ENCODE measurements at regions not wholly inside any gene's neighbourhood (a gene's known extent, or its start where the extent isn't known, plus 50 kb on each side); places are given as distances from the start of the nearest gene placed in this dataset.

DNA sequence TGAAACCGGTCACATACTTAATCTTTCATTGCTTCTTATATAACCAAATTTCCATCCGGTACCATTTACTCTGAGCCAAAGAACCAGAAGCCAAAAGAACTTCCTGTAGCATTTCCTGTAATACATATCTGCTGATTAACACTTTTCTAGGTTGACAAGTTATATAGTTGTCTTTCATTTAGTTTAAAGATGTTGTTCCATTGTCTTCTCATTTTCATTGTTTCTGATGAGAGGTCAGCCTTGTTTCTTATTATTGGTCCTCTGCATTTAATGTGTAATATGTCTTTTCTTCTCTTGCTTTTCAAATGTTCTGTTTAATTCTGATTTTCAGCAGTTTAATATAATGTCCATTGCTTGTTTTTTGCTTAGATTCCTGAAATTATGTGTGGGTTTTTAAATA is 214.5 kb upstream of the CCN2 start:
- no peaks in the 10 kb centered on the region for H3K9me3 ChIP-seq
- Mint-ChIP-seq H3K9me3 (peaks cover 0 to 12% (median 0%) of the 10 kb centered on the region in 3 donors), H3K27ac (no peak overlapping the region), H3K36me3 (no peaks in the 10 kb centered on the region), H3K27me3 (peaks cover 0 to 6% of the 10 kb centered on the region in 2 donors), H3K4me1 (no peaks in the 10 kb centered on the region), H3K4me3 (no peak overlapping the region)
- no CpG with 5 or more reads among the region's 2 CpGs for WGBS (ENCODE audit: insufficient coverage)
- no peak overlapping the region for H3K4me3 ChIP-seq (ENCODE audit: control insufficient read depth in 1 of 2, extremely low read depth in 1 of 2, low read length in 1 of 2)
- no peaks in the 10 kb centered on the region for H3K27me3 ChIP-seq (replicated peaks in 1 of 2; ENCODE audit: control insufficient read depth in 2 of 2, extremely low read depth in 1 of 2, insufficient read depth in 2 of 2, low read length in 1 of 2)
- ChIA-PET POLR2A (no interaction called here), CTCF (no interaction called here)
- ATAC-seq (replicated peaks in 1 of 4) (no peak), DNase-seq (no peak)
- H3K36me3 ChIP-seq (ENCODE audit: control insufficient read depth in 2 of 2, extremely low read depth in 1 of 2, insufficient read depth in 1 of 2, low read length in 1 of 2): no peaks in the 10 kb centered on the region
- H3K27ac ChIP-seq (ENCODE audit: low read length): no peak overlapping the region
- no peaks in the 10 kb centered on the region for H3K4me1 ChIP-seq (ENCODE audit: control insufficient read depth in 1 of 2, extremely low read depth in 1 of 2, insufficient read depth in 2 of 2, low read length in 2 of 2)

DNA sequence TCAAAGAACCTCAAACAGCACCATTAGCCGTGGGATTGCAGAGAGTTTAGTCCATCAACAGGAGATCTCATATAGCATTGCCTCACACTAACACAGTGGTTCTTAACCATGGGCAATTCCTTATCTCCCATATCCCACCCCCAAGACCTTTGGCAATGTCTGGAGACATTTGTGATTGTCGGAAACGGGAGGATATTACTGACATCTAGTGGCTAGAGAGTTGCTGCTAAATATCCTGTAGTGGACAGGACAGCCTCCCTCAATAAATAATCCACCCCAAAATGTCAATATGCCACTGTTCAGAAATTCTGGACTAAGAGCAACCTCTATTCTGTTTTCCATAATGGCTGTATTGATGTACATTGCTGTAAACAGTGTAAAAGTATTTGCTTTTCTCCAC is 210.1 kb upstream of the CCN2 start:
- Histone ChIP-seq H3K4me1 (ENCODE audit: control insufficient read depth in 1 of 2, extremely low read depth in 1 of 2, insufficient read depth in 2 of 2, low read length in 2 of 2) (no peaks in the 10 kb centered on the region), H3K27ac (ENCODE audit: low read length) (no peak overlapping the region), H3K9me3 (no peaks in the 10 kb centered on the region), H3K27me3 (replicated peaks in 1 of 2; ENCODE audit: control insufficient read depth in 2 of 2, extremely low read depth in 1 of 2, insufficient read depth in 2 of 2, low read length in 1 of 2) (no peaks in the 10 kb centered on the region), H3K4me3 (ENCODE audit: control insufficient read depth in 1 of 2, extremely low read depth in 1 of 2, low read length in 1 of 2) (no peak overlapping the region), H3K36me3 (ENCODE audit: control insufficient read depth in 2 of 2, extremely low read depth in 1 of 2, insufficient read depth in 1 of 2, low read length in 1 of 2) (no peaks in the 10 kb centered on the region)
- CTCF ChIA-PET: no interaction called here
- POLR2A ChIA-PET: no interaction called here
- 86% methylated on average over 1 of the region's 3 CpGs for WGBS (ENCODE audit: insufficient coverage)
- no peak for ATAC-seq (replicated peaks in 1 of 4)
- H3K4me1 Mint-ChIP-seq: no peaks in the 10 kb centered on the region
- DNase-seq: no peak
- H3K27me3 Mint-ChIP-seq: peaks cover 3 to 6% of the 10 kb centered on the region in 2 donors
- peaks cover 0 to 12% (median 0%) of the 10 kb centered on the region in 3 donors for H3K9me3 Mint-ChIP-seq
- H3K27ac Mint-ChIP-seq: no peak overlapping the region
- no peak overlapping the region for H3K4me3 Mint-ChIP-seq
- H3K36me3 Mint-ChIP-seq: no peaks in the 10 kb centered on the region

DNA sequence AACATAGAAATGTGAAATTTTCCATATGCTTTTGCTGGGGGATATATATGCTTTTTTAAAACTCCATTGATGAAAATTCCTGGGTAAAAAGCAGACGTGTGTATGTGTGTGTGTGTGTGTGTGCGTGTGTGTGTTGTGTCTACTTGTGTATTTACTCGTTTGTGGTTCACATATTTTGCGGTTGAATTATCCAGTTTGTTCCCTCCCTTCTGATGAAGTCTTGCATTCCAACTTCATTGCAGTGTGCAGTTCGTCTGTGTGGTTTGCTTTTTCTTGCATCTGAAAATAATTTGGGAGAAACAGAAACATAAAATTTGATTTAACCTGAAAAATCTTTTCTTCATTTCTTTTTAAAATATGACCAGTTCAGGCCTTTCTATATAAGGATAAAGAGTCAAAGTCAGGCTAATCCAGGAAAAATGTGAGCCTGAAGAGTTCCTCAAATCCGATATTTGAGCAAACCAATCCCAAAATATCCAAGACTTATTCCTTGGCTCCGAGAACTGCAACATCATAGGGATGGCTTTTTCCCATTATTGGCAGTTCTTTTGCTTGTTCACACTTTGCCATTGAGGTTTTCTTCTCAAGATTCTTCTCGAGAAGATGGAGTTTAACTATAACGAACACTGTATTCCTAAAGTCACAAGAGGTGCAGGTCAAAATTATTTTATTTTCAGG is 202.2 kb upstream of the CCN2 start:
- no peaks in the 10 kb centered on the region for H3K9me3 ChIP-seq
- no peak overlapping the region for H3K27ac Mint-ChIP-seq
- DNase-seq (no peak), ATAC-seq (replicated peaks in 1 of 4) (no peak)
- WGBS (ENCODE audit: insufficient coverage): 55% methylated on average over 2 of the region's 9 CpGs
- H3K36me3 Mint-ChIP-seq: no peaks in the 10 kb centered on the region
- H3K36me3 ChIP-seq (ENCODE audit: control insufficient read depth in 2 of 2, extremely low read depth in 1 of 2, insufficient read depth in 1 of 2, low read length in 1 of 2): no peaks in the 10 kb centered on the region
- peaks cover 0 to 3% of the 10 kb centered on the region in 2 donors for H3K27me3 Mint-ChIP-seq
- H3K9me3 Mint-ChIP-seq: no peaks in the 10 kb centered on the region
- no peak overlapping the region for H3K4me3 Mint-ChIP-seq
- no peaks in the 10 kb centered on the region for H3K27me3 ChIP-seq (replicated peaks in 1 of 2; ENCODE audit: control insufficient read depth in 2 of 2, extremely low read depth in 1 of 2, insufficient read depth in 2 of 2, low read length in 1 of 2)
- POLR2A ChIA-PET: no interaction called here
- no peak overlapping the region for H3K4me3 ChIP-seq (ENCODE audit: control insufficient read depth in 1 of 2, extremely low read depth in 1 of 2, low read length in 1 of 2)
- H3K4me1 ChIP-seq (ENCODE audit: control insufficient read depth in 1 of 2, extremely low read depth in 1 of 2, insufficient read depth in 2 of 2, low read length in 2 of 2): no peaks in the 10 kb centered on the region
- H3K27ac ChIP-seq (ENCODE audit: low read length): no peak overlapping the region
- CTCF ChIA-PET: no interaction called here
- no peaks in the 10 kb centered on the region for H3K4me1 Mint-ChIP-seq

DNA sequence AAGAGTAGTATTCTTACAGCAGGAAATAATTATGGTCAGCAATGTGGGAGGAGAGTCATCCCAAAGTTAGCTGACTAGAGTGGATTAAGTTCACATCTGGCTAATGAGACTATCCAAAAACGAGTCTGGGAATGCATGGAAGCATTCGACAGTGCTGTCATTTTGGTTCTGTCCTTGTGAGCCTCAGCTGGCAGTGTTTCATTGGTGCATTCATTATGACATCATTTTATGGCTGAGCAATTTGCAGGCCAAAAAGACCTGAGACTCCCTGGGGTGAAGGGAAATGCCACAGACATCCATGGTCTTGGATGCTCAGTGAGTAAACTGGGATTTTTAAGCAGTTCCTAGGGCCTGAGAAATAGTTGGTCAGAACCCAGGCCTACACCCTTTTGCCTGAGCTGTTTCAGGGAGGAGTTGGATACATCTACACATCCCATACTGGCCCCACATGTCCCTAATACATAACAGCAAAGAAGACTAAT is 196.4 kb upstream of the CCN2 start:
- Mint-ChIP-seq H3K4me3 (no peak overlapping the region), H3K27ac (no peak overlapping the region), H3K9me3 (no peaks in the 10 kb centered on the region), H3K4me1 (no peaks in the 10 kb centered on the region), H3K36me3 (no peaks in the 10 kb centered on the region), H3K27me3 (peaks cover 0 to 2% of the 10 kb centered on the region in 2 donors)
- Histone ChIP-seq H3K4me3 (ENCODE audit: control insufficient read depth in 1 of 2, extremely low read depth in 1 of 2, low read length in 1 of 2) (no peak overlapping the region), H3K27me3 (replicated peaks in 1 of 2; ENCODE audit: control insufficient read depth in 2 of 2, extremely low read depth in 1 of 2, insufficient read depth in 2 of 2, low read length in 1 of 2) (no peaks in the 10 kb centered on the region), H3K4me1 (ENCODE audit: control insufficient read depth in 1 of 2, extremely low read depth in 1 of 2, insufficient read depth in 2 of 2, low read length in 2 of 2) (no peaks in the 10 kb centered on the region), H3K9me3 (no peaks in the 10 kb centered on the region), H3K36me3 (ENCODE audit: control insufficient read depth in 2 of 2, extremely low read depth in 1 of 2, insufficient read depth in 1 of 2, low read length in 1 of 2) (no peaks in the 10 kb centered on the region), H3K27ac (ENCODE audit: low read length) (no peak overlapping the region)
- ChIA-PET POLR2A (no interaction called here), CTCF (no interaction called here)
- ATAC-seq (replicated peaks in 1 of 4) (no peak), DNase-seq (no peak)
- 64% methylated on average over 2 of the region's 2 CpGs for WGBS (ENCODE audit: insufficient coverage)

DNA sequence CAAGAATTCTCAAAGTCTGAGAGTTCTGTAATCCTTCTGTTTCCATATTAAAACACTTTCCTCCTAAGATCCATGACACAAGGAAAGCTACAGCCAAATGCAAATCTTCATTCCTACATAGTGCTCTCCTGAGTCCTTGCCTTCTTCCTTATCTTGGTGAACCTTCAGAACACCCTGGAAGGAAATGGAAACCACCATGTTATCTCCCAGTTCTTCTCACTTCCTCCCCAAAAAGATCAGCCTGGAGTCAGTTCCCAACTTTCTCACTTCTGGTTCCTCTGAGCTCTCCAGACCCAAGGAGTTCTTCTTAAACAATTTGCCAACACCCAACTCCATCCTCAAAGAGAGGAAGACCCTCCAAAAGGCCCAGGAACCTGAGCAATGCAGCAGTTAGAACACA is 193.3 kb upstream of the CCN2 start:
- POLR2A ChIA-PET: no interaction called here
- ATAC-seq (replicated peaks in 1 of 4) (no peak), DNase-seq (no peak)
- H3K9me3 Mint-ChIP-seq: no peaks in the 10 kb centered on the region
- H3K27me3 Mint-ChIP-seq: peaks cover 0 to 2% of the 10 kb centered on the region in 2 donors
- Histone ChIP-seq H3K27ac (ENCODE audit: low read length) (no peak overlapping the region), H3K36me3 (ENCODE audit: control insufficient read depth in 2 of 2, extremely low read depth in 1 of 2, insufficient read depth in 1 of 2, low read length in 1 of 2) (no peaks in the 10 kb centered on the region), H3K4me1 (ENCODE audit: control insufficient read depth in 1 of 2, extremely low read depth in 1 of 2, insufficient read depth in 2 of 2, low read length in 2 of 2) (no peaks in the 10 kb centered on the region), H3K4me3 (ENCODE audit: control insufficient read depth in 1 of 2, extremely low read depth in 1 of 2, low read length in 1 of 2) (no peak overlapping the region), H3K27me3 (replicated peaks in 1 of 2; ENCODE audit: control insufficient read depth in 2 of 2, extremely low read depth in 1 of 2, insufficient read depth in 2 of 2, low read length in 1 of 2) (no peaks in the 10 kb centered on the region), H3K9me3 (no peaks in the 10 kb centered on the region)
- CTCF ChIA-PET: no interaction called here
- H3K36me3 Mint-ChIP-seq: no peaks in the 10 kb centered on the region
- H3K4me1 Mint-ChIP-seq: no peaks in the 10 kb centered on the region
- no peak overlapping the region for H3K4me3 Mint-ChIP-seq
- no peak overlapping the region for H3K27ac Mint-ChIP-seq

DNA sequence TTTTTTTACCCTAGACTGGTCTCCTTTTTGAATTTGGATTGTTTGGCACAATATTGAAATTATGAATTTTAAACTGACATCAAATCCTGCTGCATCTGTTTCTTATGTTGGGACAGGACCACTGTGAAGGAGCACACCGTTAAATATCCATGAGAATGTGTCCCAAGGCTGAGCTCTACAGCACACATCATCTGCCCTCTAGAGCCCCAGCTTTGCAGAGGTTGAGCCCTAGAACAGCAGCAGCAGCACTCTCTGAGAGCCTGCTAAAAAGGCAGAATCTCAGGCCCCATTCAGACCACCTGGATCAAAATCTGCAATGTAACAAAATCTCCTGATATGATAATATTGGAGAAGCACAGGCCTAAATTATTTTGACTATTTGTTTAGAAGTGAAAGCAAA is 192.1 kb upstream of the CCN2 start:
- Histone ChIP-seq H3K4me3 (ENCODE audit: control insufficient read depth in 1 of 2, extremely low read depth in 1 of 2, low read length in 1 of 2) (no peak overlapping the region), H3K27me3 (replicated peaks in 1 of 2; ENCODE audit: control insufficient read depth in 2 of 2, extremely low read depth in 1 of 2, insufficient read depth in 2 of 2, low read length in 1 of 2) (no peaks in the 10 kb centered on the region), H3K36me3 (ENCODE audit: control insufficient read depth in 2 of 2, extremely low read depth in 1 of 2, insufficient read depth in 1 of 2, low read length in 1 of 2) (no peaks in the 10 kb centered on the region), H3K4me1 (ENCODE audit: control insufficient read depth in 1 of 2, extremely low read depth in 1 of 2, insufficient read depth in 2 of 2, low read length in 2 of 2) (no peaks in the 10 kb centered on the region), H3K27ac (ENCODE audit: low read length) (no peak overlapping the region), H3K9me3 (no peaks in the 10 kb centered on the region)
- no peak for DNase-seq
- Mint-ChIP-seq H3K27me3 (peaks cover 0 to 2% of the 10 kb centered on the region in 2 donors), H3K4me1 (no peaks in the 10 kb centered on the region), H3K36me3 (no peaks in the 10 kb centered on the region), H3K27ac (no peak overlapping the region), H3K9me3 (no peaks in the 10 kb centered on the region), H3K4me3 (no peak overlapping the region)
- POLR2A ChIA-PET: no interaction called here
- 60% methylated on average over 1 of the region's 1 CpG for WGBS (ENCODE audit: insufficient coverage)
- CTCF ChIA-PET: no interaction called here
- ATAC-seq (replicated peaks in 1 of 4): no peak

DNA sequence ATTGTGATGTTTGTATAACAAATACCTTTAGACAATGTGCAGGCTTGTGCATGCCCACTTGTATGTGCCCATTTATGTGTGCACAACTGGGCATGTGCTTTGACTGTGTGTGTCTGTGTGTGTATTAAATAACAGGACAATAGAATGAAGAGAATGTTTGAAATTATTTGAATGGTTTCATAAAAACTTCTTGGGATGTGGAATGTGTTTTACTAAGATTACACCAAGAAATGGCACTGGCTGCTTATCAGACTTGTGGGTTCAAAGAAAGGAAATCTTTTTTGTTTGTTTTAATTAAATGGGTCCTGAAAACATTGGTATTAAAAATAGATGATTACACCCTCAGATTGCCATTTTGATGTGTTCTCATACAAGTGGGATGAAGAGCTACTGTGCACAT is 191.6 kb upstream of the CCN2 start:
- Histone ChIP-seq H3K36me3 (ENCODE audit: control insufficient read depth in 2 of 2, extremely low read depth in 1 of 2, insufficient read depth in 1 of 2, low read length in 1 of 2) (no peaks in the 10 kb centered on the region), H3K27ac (ENCODE audit: low read length) (no peak overlapping the region), H3K4me3 (ENCODE audit: control insufficient read depth in 1 of 2, extremely low read depth in 1 of 2, low read length in 1 of 2) (no peak overlapping the region), H3K4me1 (ENCODE audit: control insufficient read depth in 1 of 2, extremely low read depth in 1 of 2, insufficient read depth in 2 of 2, low read length in 2 of 2) (no peaks in the 10 kb centered on the region), H3K27me3 (replicated peaks in 1 of 2; ENCODE audit: control insufficient read depth in 2 of 2, extremely low read depth in 1 of 2, insufficient read depth in 2 of 2, low read length in 1 of 2) (no peaks in the 10 kb centered on the region), H3K9me3 (no peaks in the 10 kb centered on the region)
- no peak for ATAC-seq (replicated peaks in 1 of 4)
- DNase-seq: no peak
- Mint-ChIP-seq H3K4me3 (no peak overlapping the region), H3K9me3 (no peaks in the 10 kb centered on the region), H3K27me3 (peaks cover 0 to 2% of the 10 kb centered on the region in 2 donors), H3K27ac (no peak overlapping the region), H3K36me3 (no peaks in the 10 kb centered on the region), H3K4me1 (no peaks in the 10 kb centered on the region)
- CTCF ChIA-PET: no interaction called here
- POLR2A ChIA-PET: no interaction called here

All from T-cell (primary cell).